Adrenal gland (tissue), 9 donors: ENCODE measurements at regions not wholly inside any gene's neighbourhood (a gene's known extent, or its start where the extent isn't known, plus 50 kb on each side); places are given as distances from the start of the nearest gene placed in this dataset.
"Not testable (repeated sequence)": the region's sequence is repeated elsewhere in the genome, so short reads cannot be mapped to it uniquely, and the experiment has no call there.

Experiments used
- DNase-seq, 7 donors: peaks; one replicate each; pipeline ENCODE4 v3.0.0-alpha.2; 2019 to 2020
- H3K27ac ChIP-seq, 5 donors: fragments of 200-600 bp; sonication (generic) in 4 of 5; 1 replicate in 3 of 5; 2 replicates in 2 of 5; pipeline versions ENCODE4 v1.5.1 to v1.8.0; 2016 to 2020; ENCODE audit warnings: mild to moderate bottlenecking in 1 of 5
- H3K27me3 ChIP-seq: fragments of 200-600 bp; 2 replicates; pipeline ENCODE4 v1.8.0; 2021
- H3K36me3 ChIP-seq, 2 donors: fragments of 200-600 bp; replicated peaks in 1 of 2; 1 replicate in 1 of 2; 2 replicates in 1 of 2; pipeline versions ENCODE4 v1.5.1 to v1.8.0; 2018 to 2022
- H3K4me1 ChIP-seq, 2 donors: fragments of 200-600 bp; replicated peaks in 1 of 2; 1 replicate in 1 of 2; 2 replicates in 1 of 2; pipeline versions ENCODE4 v1.5.1 to v1.8.0; 2018 to 2021
- H3K4me3 ChIP-seq, 4 donors: fragments of 200-600 bp; sonication (generic) in 3 of 4; one replicate each; pipeline ENCODE4 v1.5.1; 2016 to 2018
- H3K9me3 ChIP-seq, 3 donors: fragments of 200-600 bp; sonication (generic) in 1 of 3; replicated peaks in 1 of 3; 1 replicate in 2 of 3; 2 replicates in 1 of 3; pipeline versions ENCODE4 v1.5.1 to v1.8.0; 2016 to 2021
- CTCF ChIP-seq, 6 experiments: fragments of 450-650 bp in 4 of 6; fragments of 200-600 bp in 2 of 6; sonication (generic) in 1 of 6; IDR thresholded peaks; 1 replicate in 5 of 6; 2 replicates in 1 of 6; pipeline versions ENCODE4 v1.5.1 to v1.8.0; 2016 to 2021; ENCODE audit warnings: antibody characterized with exemption in 6 of 6, mild to moderate bottlenecking in 2 of 6, moderate library complexity in 1 of 6
- POLR2A ChIP-seq, 2 donors: fragments of 450-650 bp; IDR thresholded peaks; one replicate each; pipeline ENCODE4 v1.6.1; 2017; ENCODE audit warnings: antibody characterized with exemption in 2 of 2, mild to moderate bottlenecking in 2 of 2, moderate library complexity in 1 of 2
- WGBS, 4 donors: extraction: QIAGEN DNeasy Blood & Tissue Kit in 2 of 4; methylation state at CpG; one replicate each; pipeline versions ENCODE4 v1.1.5 to v1.1.7; 2013 to 2017; 5-methylcytosine and 5-hydroxymethylcytosine counted together
- intact Hi-C, 2 donors: fragments of 100-400 bp; cut with DNase I; formaldehyde crosslinking; loops; one replicate each; pipeline versions ENCODE4 v1.14.1 to v1.15.0; 2022 to 2023
- donor health status: healthy with polysubstance abuse.
- donor health status: Bipolar disorder and iron deficiency.
- donor health status: DM: yes; HTN: yes; CAD: no.
- donor health status: DM: no; HTN: no; CAD: no.
- donor health status: DM: no; HTN: no; CAD: no.

- H3K9me3 ChIP-seq, H3K27ac ChIP-seq, H3K4me3 ChIP-seq, H3K36me3 ChIP-seq, H3K27me3 ChIP-seq, H3K4me1 ChIP-seq, DNase-seq, intact Hi-C loops: not testable (repeated sequence)
- 80 to 93% (median 87%) methylated on average over 4 to 5 of the region's 5 CpGs for WGBS, 4 donors
Measured at GRCh38 chr10:46095943-46096342, 49.9 kb upstream of the MSMB start.

GRCh38 chr10:46096446-46096845, 50.4 kb upstream of the MSMB start:
- H3K9me3 ChIP-seq = no peaks in the 10 kb centered on the region
- no peaks in the 10 kb centered on the region for H3K36me3 ChIP-seq
- H3K27ac ChIP-seq = no peak overlapping the region
- no peaks in the 10 kb centered on the region for H3K4me1 ChIP-seq
- no peak overlapping the region for H3K4me3 ChIP-seq
- DNase-seq = peak in 1 of 7 donors; percentile 20
- no peaks in the 10 kb centered on the region for H3K27me3 ChIP-seq
- TF ChIP-seq CTCF (IDR thresholded peaks at IDR 0.05) (no peak), POLR2A (IDR thresholded peaks at IDR 0.05) (no peak)
- WGBS, 4 donors = 88 to 93% (median 90%) methylated on average over 4 of the region's 4 CpGs; no CpG with 5 or more reads in 1 of the 4 donors
- intact Hi-C loops = no loop called here

GRCh38 chr10:46096909-46097575, 51.0 kb upstream of the MSMB start:
- Histone ChIP-seq H3K27ac (no peak overlapping the region), H3K4me3 (no peak overlapping the region), H3K27me3 (no peaks in the 10 kb centered on the region), H3K36me3 (no peaks in the 10 kb centered on the region), H3K4me1 (no peaks in the 10 kb centered on the region), H3K9me3 (no peaks in the 10 kb centered on the region)
- TF ChIP-seq CTCF (IDR thresholded peaks at IDR 0.05) = no peak
- no peak for TF ChIP-seq POLR2A (IDR thresholded peaks at IDR 0.05)
- intact Hi-C loops = no loop called here
- peak in 1 of 7 donors; percentile 35 for DNase-seq
- WGBS, 4 donors = 64 to 83% (median 80%) methylated on average over 3 to 8 of the region's 8 CpGs

GRCh38 chr10:46097576-46098317, 51.7 kb upstream of the MSMB start:
- Histone ChIP-seq H3K36me3 (no peaks in the 10 kb centered on the region), H3K27ac (no peak overlapping the region), H3K27me3 (no peaks in the 10 kb centered on the region), H3K9me3 (no peaks in the 10 kb centered on the region), H3K4me1 (no peaks in the 10 kb centered on the region), H3K4me3 (no peak overlapping the region)
- 85 to 93% (median 90%) methylated on average over 8 to 14 of the region's 14 CpGs for WGBS, 4 donors
- peak in 1 of 7 donors; percentile 40 for DNase-seq
- no peak for TF ChIP-seq CTCF (IDR thresholded peaks at IDR 0.05)
- TF ChIP-seq POLR2A (IDR thresholded peaks at IDR 0.05) = no peak
- intact Hi-C loops = no loop called here
